ENCODE measurements at regions not wholly inside any gene's neighbourhood (a gene's known extent, or its start where the extent isn't known, plus 50 kb on each side); places are given as distances from the start of the nearest gene placed in this dataset.

DNA sequence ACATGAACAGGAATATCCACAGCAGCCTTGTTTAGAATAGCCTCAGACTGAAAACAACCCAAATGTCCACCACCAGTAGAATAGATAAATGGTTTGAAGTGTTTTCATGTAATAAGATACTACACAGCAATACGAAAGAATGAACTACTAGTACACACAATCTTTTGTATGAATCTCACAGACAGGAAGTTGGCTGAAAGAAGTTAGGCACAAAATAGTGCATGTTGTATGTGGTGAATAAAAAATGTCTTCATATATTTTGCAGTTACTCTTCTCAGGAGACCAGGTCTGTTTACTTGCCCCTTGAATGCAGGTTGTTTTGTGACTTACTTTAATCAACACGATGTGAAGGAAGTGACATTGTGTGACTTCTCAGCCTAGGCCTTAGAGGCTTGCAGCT lies 75.9 kb upstream of the LEF1 start:
- TF ChIP-seq, protein P1, sequence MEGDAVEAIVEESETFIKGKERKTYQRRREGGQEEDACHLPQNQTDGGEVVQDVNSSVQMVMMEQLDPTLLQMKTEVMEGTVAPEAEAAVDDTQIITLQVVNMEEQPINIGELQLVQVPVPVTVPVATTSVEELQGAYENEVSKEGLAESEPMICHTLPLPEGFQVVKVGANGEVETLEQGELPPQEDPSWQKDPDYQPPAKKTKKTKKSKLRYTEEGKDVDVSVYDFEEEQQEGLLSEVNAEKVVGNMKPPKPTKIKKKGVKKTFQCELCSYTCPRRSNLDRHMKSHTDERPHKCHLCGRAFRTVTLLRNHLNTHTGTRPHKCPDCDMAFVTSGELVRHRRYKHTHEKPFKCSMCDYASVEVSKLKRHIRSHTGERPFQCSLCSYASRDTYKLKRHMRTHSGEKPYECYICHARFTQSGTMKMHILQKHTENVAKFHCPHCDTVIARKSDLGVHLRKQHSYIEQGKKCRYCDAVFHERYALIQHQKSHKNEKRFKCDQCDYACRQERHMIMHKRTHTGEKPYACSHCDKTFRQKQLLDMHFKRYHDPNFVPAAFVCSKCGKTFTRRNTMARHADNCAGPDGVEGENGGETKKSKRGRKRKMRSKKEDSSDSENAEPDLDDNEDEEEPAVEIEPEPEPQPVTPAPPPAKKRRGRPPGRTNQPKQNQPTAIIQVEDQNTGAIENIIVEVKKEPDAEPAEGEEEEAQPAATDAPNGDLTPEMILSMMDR (IDR thresholded peaks at IDR 0.05) = no peak
- no peak for TF ChIP-seq POLR2A (IDR thresholded peaks at IDR 0.05)

Measured in testis (tissue), 2 donors.